GM19438 (cell line): ENCODE measurements at regions not wholly inside any gene's neighbourhood (a gene's known extent, or its start where the extent isn't known, plus 50 kb on each side); places are given as distances from the start of the nearest gene placed in this dataset.
"Not testable (repeated sequence)": the region's sequence is repeated elsewhere in the genome, so short reads cannot be mapped to it uniquely, and the experiment has no call there.

Experiments used
- ATAC-seq: cut with Tn5 transposase; IDR thresholded peaks from one replicate; pipeline ENCODE4 v1.9.1; 2021; ENCODE audit warnings: low read depth; ENCODE audit not compliant: unreplicated experiment

- ATAC-seq = no peak
These were observed 488.4 kb upstream of the ADGRL2 start for GRCh38 chr1:81312272-81312754.

- no peak for ATAC-seq
These were observed 490.5 kb upstream of the ADGRL2 start for GRCh38 chr1:81310250-81310649.

GRCh38 chr1:81308191-81308590 is 492.5 kb upstream of the ADGRL2 start:
- no peak for ATAC-seq

- ATAC-seq = no peak
These were observed 492.9 kb upstream of the ADGRL2 start for GRCh38 chr1:81307786-81308185.

GRCh38 chr1:81305997-81306452 is 494.7 kb upstream of the ADGRL2 start:
- no peak for ATAC-seq

- no peak for ATAC-seq
These were observed 496.5 kb upstream of the ADGRL2 start for GRCh38 chr1:81304187-81304586.

- no peak for ATAC-seq
These were observed 500.8 kb upstream of the ADGRL2 start for GRCh38 chr1:81299892-81300291.

GRCh38 chr1:81298266-81298665 is 502.5 kb upstream of the ADGRL2 start:
- ATAC-seq = no peak

- no peak for ATAC-seq
These were observed 504.1 kb upstream of the ADGRL2 start for GRCh38 chr1:81296601-81297000.

- no peak for ATAC-seq
These were observed 510.4 kb upstream of the ADGRL2 start for GRCh38 chr1:81290326-81290725.

GRCh38 chr1:81288689-81289088 is 512.0 kb upstream of the ADGRL2 start:
- no peak for ATAC-seq

GRCh38 chr1:81287411-81288080 is 513.2 kb upstream of the ADGRL2 start:
- ATAC-seq = no peak

GRCh38 chr1:81270051-81270450 is 530.7 kb upstream of the ADGRL2 start:
- ATAC-seq = no peak

- ATAC-seq = no peak
These were observed 535.8 kb upstream of the ADGRL2 start for GRCh38 chr1:81264976-81265375.

GRCh38 chr1:81259625-81260411 is 540.9 kb upstream of the ADGRL2 start:
- no peak for ATAC-seq

- no peak for ATAC-seq
These were observed 546.2 kb upstream of the ADGRL2 start for GRCh38 chr1:81254560-81254959.

- no peak for ATAC-seq
These were observed 546.7 kb upstream of the ADGRL2 start for GRCh38 chr1:81254068-81254467.

- no peak for ATAC-seq
These were observed 548.1 kb upstream of the ADGRL2 start for GRCh38 chr1:81252471-81253151.

- not testable (repeated sequence) for ATAC-seq
These were observed 549.9 kb upstream of the ADGRL2 start for GRCh38 chr1:81250825-81251224.

GRCh38 chr1:81245084-81245715 is 555.5 kb upstream of the ADGRL2 start:
- not testable (repeated sequence) for ATAC-seq

- ATAC-seq = not testable (repeated sequence)
These were observed 556.1 kb upstream of the ADGRL2 start for GRCh38 chr1:81244612-81245011.
